ENCODE measurements at regions not wholly inside any gene's neighbourhood (a gene's known extent, or its start where the extent isn't known, plus 50 kb on each side); places are given as distances from the start of the nearest gene placed in this dataset.

DNA sequence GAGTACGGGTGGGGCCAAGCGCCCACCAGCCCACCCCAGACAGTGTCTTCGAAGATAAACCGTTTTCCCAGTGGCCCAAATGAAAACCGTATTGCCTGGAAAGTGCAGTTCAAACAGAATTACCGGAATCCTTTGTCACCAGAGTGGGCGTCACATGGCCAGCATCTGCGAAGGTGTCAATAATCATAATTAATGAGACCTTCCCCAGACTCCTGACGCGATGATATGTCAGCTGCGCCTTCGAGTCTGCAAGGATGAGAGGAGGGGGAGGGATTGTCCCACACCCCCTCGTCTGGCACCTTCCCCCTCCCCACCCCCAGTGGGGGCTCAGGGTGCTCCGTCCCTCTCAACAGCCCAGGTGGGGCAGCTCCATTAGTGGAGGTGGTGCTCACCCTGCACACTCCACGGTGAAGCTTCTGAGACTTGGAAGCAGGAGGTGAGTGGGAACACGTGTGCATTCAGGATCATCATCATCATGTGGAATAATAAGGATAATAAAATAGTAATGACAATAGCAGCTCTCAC is 215.1 kb downstream of the PTPRU start:
- TF ChIP-seq, protein P1, sequence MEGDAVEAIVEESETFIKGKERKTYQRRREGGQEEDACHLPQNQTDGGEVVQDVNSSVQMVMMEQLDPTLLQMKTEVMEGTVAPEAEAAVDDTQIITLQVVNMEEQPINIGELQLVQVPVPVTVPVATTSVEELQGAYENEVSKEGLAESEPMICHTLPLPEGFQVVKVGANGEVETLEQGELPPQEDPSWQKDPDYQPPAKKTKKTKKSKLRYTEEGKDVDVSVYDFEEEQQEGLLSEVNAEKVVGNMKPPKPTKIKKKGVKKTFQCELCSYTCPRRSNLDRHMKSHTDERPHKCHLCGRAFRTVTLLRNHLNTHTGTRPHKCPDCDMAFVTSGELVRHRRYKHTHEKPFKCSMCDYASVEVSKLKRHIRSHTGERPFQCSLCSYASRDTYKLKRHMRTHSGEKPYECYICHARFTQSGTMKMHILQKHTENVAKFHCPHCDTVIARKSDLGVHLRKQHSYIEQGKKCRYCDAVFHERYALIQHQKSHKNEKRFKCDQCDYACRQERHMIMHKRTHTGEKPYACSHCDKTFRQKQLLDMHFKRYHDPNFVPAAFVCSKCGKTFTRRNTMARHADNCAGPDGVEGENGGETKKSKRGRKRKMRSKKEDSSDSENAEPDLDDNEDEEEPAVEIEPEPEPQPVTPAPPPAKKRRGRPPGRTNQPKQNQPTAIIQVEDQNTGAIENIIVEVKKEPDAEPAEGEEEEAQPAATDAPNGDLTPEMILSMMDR (conservative IDR thresholded peaks at IDR 0.05; ENCODE audit: low read length): no peak
- no peak for TF ChIP-seq EZH2phosphoT487 (IDR thresholded peaks at IDR 0.05; ENCODE audit: borderline replicate concordance)
